ENCODE measurements at regions not wholly inside any gene's neighbourhood (a gene's known extent, or its start where the extent isn't known, plus 50 kb on each side); places are given as distances from the start of the nearest gene placed in this dataset.
"Not testable (repeated sequence)": the region's sequence is repeated elsewhere in the genome, so short reads cannot be mapped to it uniquely, and the experiment has no call there.

- H3K4me3 ChIP-seq: no peak overlapping the region
- TF ChIP-seq, protein P1, sequence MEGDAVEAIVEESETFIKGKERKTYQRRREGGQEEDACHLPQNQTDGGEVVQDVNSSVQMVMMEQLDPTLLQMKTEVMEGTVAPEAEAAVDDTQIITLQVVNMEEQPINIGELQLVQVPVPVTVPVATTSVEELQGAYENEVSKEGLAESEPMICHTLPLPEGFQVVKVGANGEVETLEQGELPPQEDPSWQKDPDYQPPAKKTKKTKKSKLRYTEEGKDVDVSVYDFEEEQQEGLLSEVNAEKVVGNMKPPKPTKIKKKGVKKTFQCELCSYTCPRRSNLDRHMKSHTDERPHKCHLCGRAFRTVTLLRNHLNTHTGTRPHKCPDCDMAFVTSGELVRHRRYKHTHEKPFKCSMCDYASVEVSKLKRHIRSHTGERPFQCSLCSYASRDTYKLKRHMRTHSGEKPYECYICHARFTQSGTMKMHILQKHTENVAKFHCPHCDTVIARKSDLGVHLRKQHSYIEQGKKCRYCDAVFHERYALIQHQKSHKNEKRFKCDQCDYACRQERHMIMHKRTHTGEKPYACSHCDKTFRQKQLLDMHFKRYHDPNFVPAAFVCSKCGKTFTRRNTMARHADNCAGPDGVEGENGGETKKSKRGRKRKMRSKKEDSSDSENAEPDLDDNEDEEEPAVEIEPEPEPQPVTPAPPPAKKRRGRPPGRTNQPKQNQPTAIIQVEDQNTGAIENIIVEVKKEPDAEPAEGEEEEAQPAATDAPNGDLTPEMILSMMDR (IDR thresholded peaks at IDR 0.05): no peak
- DNase-seq (no peak), ATAC-seq (no peak)
- H3K9me3 ChIP-seq: peaks cover 0 to 26% (median 6%) of the 10 kb centered on the region in 12 donors
- intact Hi-C loops (cut with DNase I): no loop called here
- no peak overlapping the region for H3K27ac ChIP-seq
- no peaks in the 10 kb centered on the region for H3K27me3 ChIP-seq
- no peaks in the 10 kb centered on the region for H3K4me1 ChIP-seq
- H3K36me3 ChIP-seq: no peaks in the 10 kb centered on the region
- 62 to 74% (median 70%) methylated on average over 1 of the region's 1 CpG for WGBS, 4 donors
Observed at GRCh38 chr1:69090752-69091151, 477.0 kb upstream of the LRRC7 start.

DNA sequence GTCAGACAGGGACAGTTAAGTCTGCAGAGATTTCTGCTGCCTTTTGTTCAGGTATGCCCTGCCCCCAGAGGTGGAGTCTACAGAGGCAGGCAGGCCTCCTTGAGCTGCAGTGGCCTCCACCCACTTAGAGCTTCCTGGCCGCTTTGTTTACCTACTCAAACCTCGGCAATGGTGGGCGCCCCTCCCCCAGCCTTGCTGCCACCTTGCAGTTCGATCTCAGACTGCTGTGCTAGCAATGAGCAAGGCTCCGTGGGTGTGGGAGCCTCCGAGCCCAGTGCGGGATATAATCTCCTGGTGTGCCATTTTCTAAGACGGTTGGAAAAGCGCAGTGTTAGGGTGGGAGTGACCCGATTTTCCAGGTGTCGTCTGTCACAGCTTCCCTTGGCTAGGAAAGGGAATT, 465.7 kb upstream of the LRRC7 start:
- H3K27me3 ChIP-seq; H3K36me3 ChIP-seq; ATAC-seq; intact Hi-C loops (cut with DNase I); H3K4me3 ChIP-seq; H3K27ac ChIP-seq; DNase-seq; H3K4me1 ChIP-seq: not testable (repeated sequence)
- H3K9me3 ChIP-seq: peaks cover 0 to 16% (median 0%) of the 10 kb centered on the region in 12 donors
- 86 to 93% (median 90%) methylated on average over 9 to 11 of the region's 11 CpGs for WGBS, 4 donors

DNA sequence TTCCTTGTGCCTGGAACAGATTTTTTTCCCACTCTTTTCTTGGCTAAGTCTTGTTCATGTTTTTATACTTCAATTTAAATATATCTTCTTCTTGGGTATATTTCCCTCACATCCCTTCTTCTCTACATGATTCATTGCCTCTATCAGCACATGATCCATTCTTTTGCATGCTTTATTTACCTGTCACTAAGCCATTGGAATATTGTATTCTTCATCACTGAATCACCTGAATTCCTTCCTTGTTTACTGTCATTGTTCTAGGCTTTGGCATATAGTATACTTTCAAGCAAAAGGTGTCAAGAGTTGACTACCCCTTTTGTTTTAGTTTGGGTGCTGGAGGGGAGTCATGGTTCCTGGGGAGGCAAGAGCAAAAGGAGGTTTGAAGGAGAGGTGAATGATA, 464.5 kb upstream of the LRRC7 start:
- intact Hi-C loops (cut with DNase I): no loop called here
- no peak overlapping the region for H3K27ac ChIP-seq
- H3K4me1 ChIP-seq: peaks cover 0 to 7% (median 0%) of the 10 kb centered on the region in 12 donors
- ATAC-seq: no peak
- H3K27me3 ChIP-seq: no peaks in the 10 kb centered on the region
- TF ChIP-seq, protein P1 (IDR thresholded peaks at IDR 0.05): no peak
- no peak for TF ChIP-seq POLR2A (IDR thresholded peaks at IDR 0.05)
- DNase-seq: no peak
- H3K4me3 ChIP-seq: no peak overlapping the region
- no peaks in the 10 kb centered on the region for H3K36me3 ChIP-seq
- peaks cover 0 to 16% (median 0%) of the 10 kb centered on the region in 12 donors for H3K9me3 ChIP-seq

GRCh38 chr1:69103705-69104385, 463.9 kb upstream of the LRRC7 start:
- 69 to 78% (median 74%) methylated on average over 2 of the region's 2 CpGs for WGBS, 4 donors
- no peak for ATAC-seq

More at GRCh38 chr1:69103705-69104385, 463.9 kb upstream of the LRRC7 start:
- intact Hi-C loops (cut with DNase I): no loop called here
- Histone ChIP-seq H3K36me3 (no peaks in the 10 kb centered on the region), H3K4me3 (no peak overlapping the region), H3K27ac (no peak overlapping the region), H3K9me3 (peaks cover 0 to 16% (median 0%) of the 10 kb centered on the region in 12 donors), H3K4me1 (peaks cover 0 to 7% (median 0%) of the 10 kb centered on the region in 12 donors), H3K27me3 (no peaks in the 10 kb centered on the region)
- TF ChIP-seq, protein P1 (IDR thresholded peaks at IDR 0.05): no peak
- TF ChIP-seq POLR2A (IDR thresholded peaks at IDR 0.05): no peak
- no peak for DNase-seq
